Fibroblast of skin of left quadriceps (primary cell): ENCODE measurements at regions not wholly inside any gene's neighbourhood (a gene's known extent, or its start where the extent isn't known, plus 50 kb on each side); places are given as distances from the start of the nearest gene placed in this dataset.

Source experiments
- DNase-seq, 2 experiments: peaks; one replicate each; pipeline ENCODE4 v3.0.0-alpha.2; 2013; ENCODE audit warnings: low read depth in 2 of 2

DNA sequence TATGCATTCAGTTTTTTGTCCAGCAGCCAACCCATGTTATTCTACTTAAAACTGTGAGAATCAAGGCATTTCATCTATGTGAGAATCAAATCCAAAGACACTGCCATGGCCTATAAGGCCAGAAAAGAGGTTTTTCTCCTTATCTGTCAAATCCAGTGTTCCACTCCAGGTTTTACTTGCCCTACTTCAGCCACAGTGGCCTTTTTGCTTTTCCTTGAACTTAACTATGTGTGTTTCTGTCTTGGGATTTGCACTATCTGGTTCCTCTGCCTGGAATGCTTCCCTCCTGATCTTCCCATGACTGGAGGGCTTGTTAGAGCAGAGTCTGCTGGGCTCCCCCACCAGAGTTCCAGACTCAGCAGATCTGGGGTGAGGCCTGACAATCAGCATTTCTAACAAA, 113.1 kb upstream of the DOK5 start:
- DNase-seq, result no peak

DNA sequence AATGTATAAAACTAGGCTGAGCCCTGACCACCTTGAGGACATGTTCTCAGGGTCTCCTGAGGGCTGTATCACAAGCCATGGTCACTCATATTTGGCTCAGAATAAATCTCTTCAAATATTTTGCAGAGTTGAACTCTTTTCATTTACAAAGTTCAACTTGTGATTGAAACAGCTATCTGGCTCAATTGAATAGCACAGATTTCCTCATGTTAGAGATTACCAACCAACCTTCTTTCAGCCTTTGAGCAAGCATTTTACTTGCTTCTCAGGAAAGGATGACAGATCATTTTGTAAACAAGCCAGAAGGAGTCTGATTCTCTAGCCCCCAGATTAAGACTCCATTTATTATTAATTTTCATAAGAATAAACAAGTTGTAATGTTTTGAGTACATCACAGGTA, 111.0 kb upstream of the DOK5 start:
- no peak for DNase-seq

DNA sequence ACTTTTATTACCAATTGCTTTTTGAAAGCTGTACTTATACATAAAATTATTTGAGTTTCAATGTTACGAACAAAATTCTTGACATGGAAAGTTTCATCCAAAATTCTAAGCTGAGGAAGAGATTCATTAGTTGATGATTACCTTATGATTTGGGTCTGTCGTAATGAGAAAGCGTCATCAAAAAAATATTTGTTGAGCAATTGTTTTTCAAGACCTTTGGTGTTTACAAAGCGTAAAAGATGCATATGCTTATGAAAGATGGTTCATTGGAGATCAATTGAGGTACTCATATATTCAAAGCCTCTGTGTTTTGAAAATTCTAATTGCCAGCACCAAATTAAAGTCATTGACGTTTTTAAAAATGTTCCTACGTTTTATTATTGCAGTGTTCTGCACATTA, 110.5 kb upstream of the DOK5 start:
- DNase-seq, result no peak

DNA sequence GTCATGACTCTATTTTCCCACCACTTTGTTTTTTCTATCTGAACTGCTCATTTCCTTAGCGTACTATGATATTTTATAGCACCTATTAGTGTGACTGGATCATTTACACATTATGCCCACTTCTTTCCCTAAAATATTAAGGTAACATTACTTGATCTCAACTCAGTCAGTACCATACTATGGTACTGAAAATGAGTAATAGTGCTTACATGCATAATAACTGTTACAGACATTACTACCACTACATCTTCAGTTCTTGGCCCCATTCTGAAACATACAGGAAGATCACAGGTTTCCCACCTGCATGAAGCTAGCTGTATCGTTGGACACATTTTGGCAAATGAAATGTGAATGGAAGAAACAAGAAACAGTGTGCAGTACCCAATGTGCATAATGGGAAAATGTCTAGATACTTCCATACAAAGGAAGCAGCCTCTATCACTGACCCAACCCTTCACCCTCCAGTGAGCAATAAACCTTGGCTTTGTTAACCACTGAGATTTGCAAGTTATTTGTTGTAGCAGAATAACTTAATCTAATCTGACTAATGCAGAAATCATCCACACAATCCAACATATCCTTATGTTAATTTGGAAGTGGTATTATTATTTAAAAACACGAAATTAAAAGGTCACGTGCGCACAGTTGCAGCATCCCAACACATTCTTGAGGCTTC, 108.6 kb upstream of the DOK5 start:
- DNase-seq, result no peak

DNA sequence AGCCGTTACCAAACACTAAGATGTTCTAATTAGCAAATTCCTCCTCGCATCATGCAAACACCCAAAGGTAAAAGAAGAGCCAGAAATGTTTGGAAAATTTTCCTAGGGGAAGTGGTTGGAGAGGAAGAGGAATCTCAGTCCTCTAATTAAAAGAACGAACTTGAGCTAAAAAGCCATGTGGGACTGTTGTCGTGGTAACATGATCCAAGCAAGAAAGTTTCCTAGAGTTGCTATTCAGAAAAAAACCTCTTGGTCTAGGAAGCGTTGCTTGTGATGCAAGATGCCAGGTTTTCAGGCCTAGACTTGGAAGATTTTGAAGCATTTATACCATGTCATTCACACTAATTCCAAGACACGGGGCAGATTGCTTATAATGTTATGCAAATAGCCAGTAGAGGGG, 106.8 kb upstream of the DOK5 start:
- no peak for DNase-seq

DNA sequence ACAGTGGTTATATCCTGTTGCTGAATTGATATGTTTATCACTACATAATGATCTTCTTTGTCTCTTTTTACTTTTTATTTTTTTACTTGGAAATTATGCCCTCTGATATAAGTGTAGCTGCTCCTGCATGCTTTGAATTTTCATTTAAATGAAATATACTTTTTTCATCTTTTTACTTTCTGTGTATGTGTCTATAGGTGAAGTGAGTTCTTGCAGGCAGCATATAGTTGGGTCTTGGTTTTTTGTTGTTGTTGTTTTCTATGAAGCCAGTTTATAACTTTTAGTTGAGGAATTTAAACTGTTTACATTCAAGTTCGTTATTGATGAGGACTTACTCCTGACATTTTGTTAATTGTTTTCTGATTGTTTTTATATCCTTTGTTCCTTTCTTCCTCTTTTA, 103.1 kb upstream of the DOK5 start:
- no peak for DNase-seq

DNA sequence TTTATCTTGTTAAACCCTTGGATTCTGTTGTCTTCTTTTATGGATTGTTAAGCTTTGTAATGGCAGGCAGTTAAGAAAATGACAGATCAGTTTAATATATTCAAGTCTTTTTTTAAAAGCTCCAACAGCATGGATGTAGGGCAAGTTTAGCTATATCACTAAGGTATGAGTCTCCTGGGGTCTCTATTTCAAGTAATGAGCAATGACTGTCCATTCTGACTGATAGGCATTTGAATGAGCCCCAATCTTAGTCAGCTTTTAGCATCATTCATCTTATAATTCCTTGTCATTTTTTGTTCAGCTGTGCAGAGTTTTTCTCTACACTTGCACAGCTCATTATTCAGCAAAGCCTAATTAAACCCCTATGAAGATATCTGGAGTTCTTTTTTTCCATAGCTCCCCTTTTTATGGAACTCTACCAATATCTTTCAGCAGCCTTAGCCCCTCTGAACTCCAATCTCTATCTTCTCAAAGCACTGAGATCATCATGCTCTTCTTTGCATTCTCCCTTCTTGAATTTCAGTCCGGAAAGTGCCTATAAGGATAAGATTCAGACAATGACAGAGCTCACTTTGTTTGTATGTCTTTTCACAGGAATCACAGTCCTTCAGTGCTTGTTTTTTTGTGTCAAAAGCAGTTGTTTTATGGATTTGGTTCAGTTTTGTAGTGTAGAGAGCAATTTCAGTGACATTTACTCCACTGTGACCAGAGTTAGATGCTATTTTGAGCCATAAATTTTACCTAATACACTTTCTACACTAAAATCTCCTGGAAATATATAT, 97.2 kb upstream of the DOK5 start:
- DNase-seq, result no peak

DNA sequence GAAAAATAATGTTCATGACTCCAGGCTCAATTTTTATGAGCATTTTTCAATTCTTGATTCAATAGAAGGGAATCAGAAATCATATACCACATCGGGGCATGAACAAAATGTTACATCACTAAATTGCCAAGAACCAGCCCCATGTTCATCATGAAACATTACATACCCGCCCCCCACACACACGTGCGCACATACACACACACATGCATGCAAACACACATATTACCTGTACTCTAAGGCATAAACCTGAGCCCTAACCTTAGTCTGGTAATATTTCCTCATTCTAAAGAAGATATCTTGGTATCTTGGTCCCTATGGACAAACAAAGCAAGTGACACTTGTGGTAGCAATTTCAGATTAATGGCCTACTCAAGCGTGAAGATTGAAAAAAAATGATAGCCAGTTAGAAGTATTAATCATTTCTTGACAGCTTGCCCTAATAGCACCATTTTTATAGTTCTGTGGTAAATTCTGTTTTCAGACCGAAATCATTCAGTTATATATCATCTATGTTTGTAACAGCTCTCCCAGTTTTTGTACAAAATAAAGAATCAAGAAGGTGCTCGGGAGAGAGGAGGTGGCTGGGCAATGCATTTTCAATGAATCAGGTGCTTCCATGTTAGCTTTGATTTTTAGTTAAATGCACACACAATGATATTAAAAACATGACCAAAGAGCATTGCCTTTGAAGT, 95.4 kb upstream of the DOK5 start:
- DNase-seq, result no peak

DNA sequence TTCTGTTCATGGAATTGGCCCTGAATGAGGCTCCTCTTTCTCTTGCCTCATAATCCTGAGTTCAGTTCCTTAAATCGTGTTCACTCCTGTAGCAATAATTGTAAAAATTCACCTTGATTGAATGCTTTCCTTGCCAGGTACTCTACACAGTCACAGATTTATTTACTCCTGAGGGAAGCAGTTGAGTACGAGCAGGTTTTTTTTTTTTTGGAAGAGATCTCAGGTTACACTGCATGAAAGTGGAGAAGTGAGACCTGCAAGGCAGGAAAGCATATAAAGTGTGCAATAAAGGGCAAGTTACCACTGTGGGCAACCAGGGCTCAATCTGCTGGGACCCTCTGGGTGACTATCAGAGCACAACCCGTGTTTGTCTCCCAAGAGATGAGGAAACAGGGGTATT, 93.0 kb upstream of the DOK5 start:
- no peak for DNase-seq

DNA sequence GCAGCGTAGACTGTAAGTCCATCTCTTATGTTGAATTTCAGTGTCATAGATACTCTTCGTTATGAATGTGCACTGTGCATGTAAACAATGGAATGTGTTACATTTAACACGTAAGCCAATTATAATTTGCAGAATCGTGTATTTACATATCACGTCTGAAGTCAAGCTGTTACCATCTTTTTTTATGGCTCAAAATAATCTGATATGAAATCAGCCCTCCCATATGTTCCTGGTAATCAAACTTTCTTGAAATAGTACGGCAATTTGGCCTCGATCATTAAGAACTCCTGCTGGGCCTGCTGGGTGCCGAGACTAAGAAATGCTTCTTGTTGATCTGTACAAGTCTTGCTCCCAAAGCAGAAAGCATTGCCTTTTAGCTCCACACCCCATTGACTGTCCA, 89.6 kb upstream of the DOK5 start:
- DNase-seq, result no peak

DNA sequence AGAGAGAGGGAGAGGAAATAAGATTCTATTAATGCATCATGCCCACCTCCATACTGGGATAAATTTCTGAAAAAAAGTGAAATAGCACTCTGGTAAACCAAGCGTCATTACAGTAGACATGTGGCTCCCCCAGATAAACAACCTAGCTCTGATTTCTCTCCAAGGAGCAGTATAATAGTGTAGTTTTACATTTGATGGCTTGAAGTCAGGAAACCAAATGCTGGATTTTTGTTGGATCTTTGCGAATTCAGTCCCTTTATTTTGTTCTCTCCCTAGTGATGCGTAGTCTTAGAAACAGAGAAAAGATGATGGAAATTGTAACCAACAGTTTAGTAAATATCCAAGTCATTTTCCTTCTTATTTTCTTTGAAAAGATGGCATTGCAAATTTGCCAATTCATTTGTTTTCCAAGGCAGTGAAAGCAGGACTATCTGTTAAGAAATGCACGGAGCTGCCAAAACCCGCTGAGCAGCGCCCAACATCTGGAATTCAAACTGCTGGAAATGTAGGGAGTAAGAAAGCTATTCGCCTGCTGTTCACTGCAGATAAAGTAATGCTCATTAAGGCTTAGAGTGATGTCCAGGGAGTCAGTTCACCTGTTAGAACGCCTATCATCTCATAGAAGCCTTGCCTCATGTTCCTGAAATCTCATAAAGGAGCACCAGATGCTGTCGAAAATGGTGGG, 85.7 kb upstream of the DOK5 start:
- no peak for DNase-seq

DNA sequence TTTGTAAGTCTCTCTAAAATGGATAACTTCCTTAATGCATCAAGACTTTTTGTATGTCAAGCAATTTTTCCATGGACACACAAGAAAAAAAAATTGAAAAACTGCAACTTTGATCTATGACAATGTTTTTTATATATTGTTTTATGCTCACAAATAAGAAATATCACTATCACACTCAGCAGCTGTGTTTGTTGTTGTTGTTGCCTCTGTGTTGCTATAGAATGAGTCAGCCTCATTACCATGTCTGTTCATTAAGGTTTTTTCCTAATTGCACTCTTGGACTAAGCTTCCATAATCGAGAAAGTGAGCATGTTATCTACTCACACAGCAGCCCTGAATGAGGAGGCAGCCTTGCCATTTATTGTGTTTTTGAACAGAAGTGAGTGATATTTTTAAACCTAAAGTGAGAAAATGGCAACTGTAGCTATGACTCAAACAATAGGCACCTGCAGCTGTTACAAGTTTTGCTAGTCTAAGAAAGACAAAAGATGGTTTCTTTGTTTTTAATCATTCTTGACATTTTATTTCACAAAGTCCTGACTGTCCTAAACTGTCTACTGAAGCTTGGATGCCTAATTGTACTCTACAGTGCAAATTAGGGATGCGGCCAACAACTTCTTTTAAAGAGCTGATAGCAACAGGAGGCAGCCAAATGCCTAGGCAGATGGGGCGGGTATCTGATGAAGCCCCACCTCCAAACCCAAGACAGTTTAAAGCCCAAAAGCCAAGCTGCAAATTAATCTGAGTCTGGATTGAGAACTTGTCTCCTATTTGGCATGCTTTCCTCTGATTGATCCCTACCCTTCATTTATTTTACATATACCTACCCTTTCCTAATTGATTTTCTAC, 77.9 kb upstream of the DOK5 start:
- DNase-seq, result no peak

DNA sequence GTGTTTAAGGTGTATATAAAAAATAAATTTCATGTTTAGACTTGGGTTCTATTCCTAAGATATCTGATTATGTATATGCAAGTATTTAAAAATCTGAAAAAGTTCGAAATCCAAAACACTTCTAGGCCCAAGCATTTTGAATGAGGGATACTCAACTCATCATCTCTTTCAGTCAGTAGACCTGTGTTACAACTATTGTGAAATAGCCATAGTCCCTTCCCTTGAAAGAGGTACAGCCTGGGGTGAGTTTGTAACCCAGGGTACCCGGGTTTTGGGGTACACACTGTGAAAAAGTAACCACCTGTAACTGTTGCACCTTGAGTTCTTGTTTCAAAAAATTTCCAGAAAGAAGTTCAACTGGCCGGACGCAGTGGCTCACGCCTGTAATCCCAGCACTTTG, 76.6 kb upstream of the DOK5 start:
- DNase-seq, result no peak

DNA sequence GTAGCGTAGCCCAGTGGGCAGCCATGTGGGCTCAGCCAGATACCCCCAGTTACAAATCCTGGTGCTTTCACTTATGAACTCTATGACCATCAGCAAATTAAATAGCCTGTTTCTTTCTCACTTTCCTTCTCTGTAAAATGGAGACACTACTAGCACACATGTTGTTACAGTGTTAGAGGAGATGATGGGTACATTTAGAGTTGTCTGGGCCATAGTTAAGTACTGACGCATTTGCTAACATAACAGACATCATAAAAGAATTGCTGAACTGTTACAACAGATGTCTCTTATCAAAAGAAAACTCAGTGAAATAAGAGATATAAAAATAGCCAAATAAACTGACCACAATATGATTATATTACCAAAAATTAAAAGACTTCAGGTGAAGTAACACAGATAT, 69.9 kb upstream of the DOK5 start:
- no peak for DNase-seq

DNA sequence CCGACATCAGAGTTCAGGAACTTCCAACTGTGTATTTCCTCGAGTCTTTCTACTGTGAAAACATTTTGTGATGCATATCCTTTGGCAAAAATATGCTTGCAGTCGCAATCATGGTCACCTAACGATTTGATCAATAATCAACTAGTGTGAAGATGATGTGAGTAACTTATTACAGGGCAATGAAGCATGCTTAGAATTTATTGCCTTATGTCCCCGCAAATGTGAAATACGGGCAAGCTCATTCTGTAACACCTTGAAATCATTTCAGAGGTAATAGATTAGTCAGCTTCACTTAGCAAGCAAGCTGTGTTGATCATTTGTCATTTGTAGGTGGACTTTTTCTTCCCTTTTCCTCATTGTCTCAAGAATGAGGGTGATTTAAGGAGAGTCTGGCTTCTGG, 67.9 kb upstream of the DOK5 start:
- no peak for DNase-seq

DNA sequence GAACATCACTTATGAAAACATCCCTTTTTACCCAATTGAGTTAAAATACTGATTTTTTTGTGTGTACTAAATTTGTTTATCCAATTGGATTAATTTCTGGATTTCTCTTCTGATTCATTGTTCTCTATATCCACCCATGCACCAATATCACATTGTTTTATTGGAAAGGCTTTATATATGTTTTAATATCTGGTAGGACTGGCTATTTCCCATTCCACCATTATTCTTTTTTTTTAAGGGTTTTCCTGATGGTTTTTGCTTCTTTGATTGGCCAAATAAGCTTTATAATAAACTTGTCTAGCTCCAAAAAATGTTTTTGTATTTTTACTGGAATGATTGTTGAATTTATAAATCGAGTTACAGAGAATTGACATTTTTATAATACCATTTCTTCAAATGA, 59.4 kb upstream of the DOK5 start:
- no peak for DNase-seq

DNA sequence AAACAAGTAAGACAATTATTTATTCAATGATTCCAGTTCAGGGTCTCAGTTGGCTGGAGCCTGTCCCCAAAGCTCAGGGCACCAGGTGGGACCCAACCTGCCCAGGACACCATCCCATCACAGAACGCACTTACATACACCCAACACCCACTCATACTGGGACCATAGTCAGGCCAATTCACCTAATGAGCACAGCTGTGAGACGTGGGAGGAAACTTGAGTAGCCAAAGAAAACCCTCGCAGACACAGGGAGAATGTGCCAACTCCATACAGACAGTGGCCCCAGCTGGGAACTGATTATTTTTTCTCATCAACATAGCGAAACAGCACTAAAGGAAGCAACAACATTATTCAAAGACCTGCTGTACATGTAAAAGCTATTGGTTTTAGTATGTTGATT, 58.6 kb upstream of the DOK5 start:
- no peak for DNase-seq

DNA sequence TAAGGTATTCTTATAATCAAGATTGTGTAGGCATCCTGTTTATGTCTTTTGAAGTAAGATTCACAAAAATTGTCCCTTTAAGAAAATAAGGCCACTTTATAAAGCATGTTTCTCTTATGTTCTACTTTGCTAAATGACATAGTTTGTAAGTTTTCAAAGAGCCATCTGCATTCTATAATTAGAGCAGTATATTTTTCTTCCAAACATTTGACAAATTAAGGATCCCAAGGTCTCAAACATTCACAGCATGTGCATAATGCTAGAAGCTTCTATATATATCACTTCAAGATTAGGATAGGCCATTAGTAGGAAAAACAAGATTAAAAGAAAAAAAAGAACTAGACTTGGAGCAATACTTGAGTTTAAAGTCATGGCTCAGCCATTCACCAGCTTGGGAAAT, 55.9 kb upstream of the DOK5 start:
- no peak for DNase-seq
